ENCODE measurements at regions not wholly inside any gene's neighbourhood (a gene's known extent, or its start where the extent isn't known, plus 50 kb on each side); places are given as distances from the start of the nearest gene placed in this dataset.
"Not testable (repeated sequence)": the region's sequence is repeated elsewhere in the genome, so short reads cannot be mapped to it uniquely, and the experiment has no call there.

- not testable (repeated sequence) for TF ChIP-seq CTCF (IDR thresholded peaks at IDR 0.05; ENCODE audit: poor library complexity); EZH2phosphoT487 (IDR thresholded peaks at IDR 0.05; ENCODE audit: low read depth, severe bottlenecking, unreplicated experiment); EZH2 (IDR thresholded peaks at IDR 0.05; ENCODE audit: borderline replicate concordance)
Observed at GRCh38 chrX:13945787-13946186, 83.9 kb downstream of the GEMIN8 start.

Measured in hepatocyte (in vitro differentiated cells).